PC-3 (cell line): ENCODE measurements at regions not wholly inside any gene's neighbourhood (a gene's known extent, or its start where the extent isn't known, plus 50 kb on each side); places are given as distances from the start of the nearest gene placed in this dataset.

Source experiments
- CTCF ChIP-seq: fragments of 300-600 bp; sonication (generic); conservative IDR thresholded peaks from 2 replicates; pipeline ENCODE4 v1.5.1; 2017; ENCODE audit warnings: antibody characterized with exemption, low read depth, mild to moderate bottlenecking, low read length
- EZH2 ChIP-seq: fragments of 300-600 bp; sonication (generic); IDR thresholded peaks from one replicate; pipeline ENCODE4 v1.6.1; 2017; ENCODE audit warnings: antibody characterized with exemption, mild to moderate bottlenecking, low read length; ENCODE audit not compliant: unreplicated experiment
- EZH2phosphoT487 ChIP-seq: fragments of 300-600 bp; sonication (generic); IDR thresholded peaks from 2 replicates; pipeline ENCODE4 v1.6.1; 2018; ENCODE audit warnings: mild to moderate bottlenecking, antibody characterized with exemption, low read length, borderline replicate concordance

GRCh38 chr21:16388291-16388690 is 658.5 kb downstream of the USP25 start:
- TF ChIP-seq EZH2 (no peak), CTCF (no peak), EZH2phosphoT487 (no peak)
